SU-DHL-6 (cell line): ENCODE measurements at regions not wholly inside any gene's neighbourhood (a gene's known extent, or its start where the extent isn't known, plus 50 kb on each side); places are given as distances from the start of the nearest gene placed in this dataset.
"Not testable (repeated sequence)": the region's sequence is repeated elsewhere in the genome, so short reads cannot be mapped to it uniquely, and the experiment has no call there.

Experiments used
- CTCF ChIP-seq: fragments of 200-600 bp; sonication (generic); IDR thresholded peaks from one replicate; pipeline ENCODE4 v1.5.1; 2017; ENCODE audit warnings: antibody characterized with exemption, mild to moderate bottlenecking, low read length, moderate library complexity; ENCODE audit not compliant: insufficient read depth, poor library complexity, severe bottlenecking
- EZH2phosphoT487 ChIP-seq: fragments of 200-600 bp; sonication (generic), shearing (Covaris generic); conservative IDR thresholded peaks from 2 replicates; pipeline ENCODE4 v1.6.1; 2018; ENCODE audit warnings: mild to moderate bottlenecking, antibody characterized with exemption, low read length, moderate library complexity, mixed read lengths

GRCh38 chr16:66084731-66085130 lies 281.8 kb upstream of the CDH5 start:
- TF ChIP-seq CTCF, EZH2phosphoT487: not testable (repeated sequence)
